IMR-90 (cell line): ENCODE measurements at regions not wholly inside any gene's neighbourhood (a gene's known extent, or its start where the extent isn't known, plus 50 kb on each side); places are given as distances from the start of the nearest gene placed in this dataset.

Source experiments
- ATAC-seq: fragments of 200-7000 bp; cut with Tn5 transposase; 2 replicates; pipeline ENCODE4 v1.9.1; 2020; ENCODE audit warnings: low read depth, mild to moderate bottlenecking, moderate library complexity
- BruUV-seq: library from RNA; stranded (reverse); fragments of 400-500 nt; replicated peaks from 2 replicates; lab custom pipeline; 2021; lab: Mats Ljungman, UMichigan
- CTCF ChIA-PET: fragments of 300-600 bp; formaldehyde crosslinking; extraction: SDS; loops from one replicate; lab custom pipeline; 2021; ENCODE audit warnings: antibody characterized with exemption; lab: Yijun Ruan, JAX
- POLR2A ChIA-PET: fragments of 300-600 bp; sonication (Branson Sonifier 250); formaldehyde crosslinking; loops from one replicate; lab custom pipeline; 2022; ENCODE audit warnings: antibody characterized with exemption; ENCODE audit not compliant: unreplicated experiment; lab: Charles Lee
- DNase-seq: peaks from one replicate; pipeline ENCODE4 v3.0.0; 2013
- H2AFZ ChIP-seq: replicated peaks from 2 replicates; pipeline ENCODE3; 2013; ENCODE audit warnings: low read length, mild to moderate bottlenecking; ENCODE audit not compliant: poor library complexity
- H2AK5ac ChIP-seq: 2 replicates; pipeline ENCODE4 v1.6.1; 2013; ENCODE audit warnings: low read depth, low read length, inconsistent platforms
- H2AK9ac ChIP-seq: replicated peaks from 2 replicates; pipeline ENCODE3; 2013; ENCODE audit warnings: mild to moderate bottlenecking, low read depth, low read length, moderate library complexity; ENCODE audit not compliant: poor library complexity
- H2BK120ac ChIP-seq: 2 replicates; pipeline ENCODE4 v1.6.1; 2013; ENCODE audit warnings: low read depth, low read length, inconsistent platforms
- H2BK15ac ChIP-seq: 3 replicates; pipeline ENCODE4 v1.6.1; 2013; ENCODE audit warnings: low read depth, low read length, inconsistent platforms
- H2BK20ac ChIP-seq: 2 replicates; pipeline ENCODE4 v1.6.1; 2013; ENCODE audit warnings: low read depth, mild to moderate bottlenecking, inconsistent platforms, low read length, moderate library complexity
- H2BK5ac ChIP-seq: 2 replicates; pipeline ENCODE4 v1.6.1; 2013; ENCODE audit warnings: mild to moderate bottlenecking, low read depth, low read length, inconsistent platforms; ENCODE audit not compliant: poor library complexity, severe bottlenecking
- H3K14ac ChIP-seq: replicated peaks from 2 replicates; pipeline ENCODE4 v1.6.1; 2013; ENCODE audit warnings: low read depth, low read length, inconsistent platforms
- H3K18ac ChIP-seq: 2 replicates; pipeline ENCODE4 v1.6.1; 2013; ENCODE audit warnings: low read depth, low read length, control low read depth
- H3K23ac ChIP-seq: 2 replicates; pipeline ENCODE4 v1.6.1; 2013; ENCODE audit warnings: low read depth, low read length, inconsistent platforms
- H3K27ac ChIP-seq: 2 replicates; pipeline ENCODE4 v1.5.1; 2013; ENCODE audit warnings: mild to moderate bottlenecking, control low read depth, low read length; ENCODE audit not compliant: insufficient read depth
- H3K27me3 ChIP-seq: 2 replicates; pipeline ENCODE4 v1.6.1; 2013; ENCODE audit warnings: low read length; ENCODE audit not compliant: control insufficient read depth, insufficient read depth
- H3K36me3 ChIP-seq: 2 replicates; pipeline ENCODE4 v1.6.1; 2013; ENCODE audit warnings: low read length, mixed read lengths; ENCODE audit not compliant: control insufficient read depth, insufficient read depth
- H3K4ac ChIP-seq: 2 replicates; pipeline ENCODE4 v1.6.1; 2013; ENCODE audit warnings: low read depth, low read length, inconsistent platforms
- H3K4me1 ChIP-seq: 2 replicates; pipeline ENCODE4 v1.6.1; 2013; ENCODE audit warnings: low read length, mixed read lengths; ENCODE audit not compliant: control insufficient read depth, insufficient read depth
- H3K4me2 ChIP-seq: 2 replicates; pipeline ENCODE4 v1.6.1; 2013; ENCODE audit warnings: low read depth, mild to moderate bottlenecking, control low read depth, low read length, moderate library complexity
- H3K4me3 ChIP-seq: 2 replicates; pipeline ENCODE4 v1.5.1; 2013; ENCODE audit warnings: low read depth, mild to moderate bottlenecking, control low read depth, low read length, moderate library complexity; ENCODE audit not compliant: insufficient read depth
- H3K56ac ChIP-seq: 2 replicates; pipeline ENCODE4 v1.6.1; 2013; ENCODE audit warnings: low read length, inconsistent platforms; ENCODE audit not compliant: insufficient read depth; ENCODE audit errors: extremely low read depth
- H3K79me1 ChIP-seq, 2 experiments: 2 replicates each; pipeline ENCODE4 v1.6.1; 2013; ENCODE audit warnings: low read length in 2 of 2, inconsistent platforms in 1 of 2, low read depth in 1 of 2
- H3K9ac ChIP-seq: 2 replicates; pipeline ENCODE4 v1.6.1; 2013; ENCODE audit warnings: low read depth, low read length, control low read depth
- H3K9me1 ChIP-seq: 2 replicates; pipeline ENCODE4 v1.6.1; 2013; ENCODE audit warnings: low read length, inconsistent platforms; ENCODE audit not compliant: insufficient read depth
- H3K9me3 ChIP-seq: 2 replicates; pipeline ENCODE4 v1.6.1; 2013; ENCODE audit warnings: low read length; ENCODE audit not compliant: control insufficient read depth, insufficient read depth
- H4K20me1 ChIP-seq: 2 replicates; pipeline ENCODE4 v1.6.1; 2013; ENCODE audit warnings: low read length, inconsistent platforms; ENCODE audit not compliant: insufficient read depth
- H4K5ac ChIP-seq: 2 replicates; pipeline ENCODE4 v1.6.1; 2013; ENCODE audit warnings: mild to moderate bottlenecking, low read depth, low read length, control low read depth
- H4K8ac ChIP-seq, 2 experiments: 2 replicates each; pipeline ENCODE4 v1.6.1; 2013; ENCODE audit warnings: low read depth in 2 of 2, low read length in 2 of 2, control low read depth in 1 of 2, inconsistent platforms in 1 of 2
- H4K91ac ChIP-seq: 2 replicates; pipeline ENCODE4 v1.6.1; 2013; ENCODE audit warnings: low read depth, low read length, inconsistent platforms; ENCODE audit not compliant: insufficient read depth
- CHD1 ChIP-seq: IDR thresholded peaks from 2 replicates; pipeline ENCODE4 v1.6.1; 2012; ENCODE audit warnings: low read depth, low read length, improper control_type of control experiment
- FOS ChIP-seq: fragments of 150-350 bp; IDR thresholded peaks from 2 replicates; pipeline ENCODE4 v1.6.1; 2016; ENCODE audit warnings: low read depth, low read length
- MAFK ChIP-seq: IDR thresholded peaks from 2 replicates; pipeline ENCODE4 v1.6.1; 2012; ENCODE audit warnings: low read depth, low read length, improper control_type of control experiment
- MAZ ChIP-seq: IDR thresholded peaks from 2 replicates; pipeline ENCODE4 v1.6.1; 2012; ENCODE audit warnings: low read depth, mild to moderate bottlenecking, low read length, improper control_type of control experiment, moderate library complexity, borderline replicate concordance
- NFE2L2 ChIP-seq: fragments of 150-350 bp; IDR thresholded peaks from 2 replicates; pipeline ENCODE4 v1.6.1; 2016; ENCODE audit warnings: low read depth, mild to moderate bottlenecking, low read length
- POLR2A ChIP-seq: IDR thresholded peaks from 2 replicates; pipeline ENCODE4 v1.6.1; 2012; ENCODE audit warnings: mild to moderate bottlenecking, low read depth, low read length
- RAD21 ChIP-seq: IDR thresholded peaks from 2 replicates; pipeline ENCODE4 v1.6.1; 2012; ENCODE audit warnings: low read length, improper control_type of control experiment
- RCOR1 ChIP-seq: IDR thresholded peaks from 2 replicates; pipeline ENCODE4 v1.6.1; 2012; ENCODE audit warnings: mild to moderate bottlenecking, low read length, improper control_type of control experiment; ENCODE audit not compliant: insufficient replicate concordance
- RFX5 ChIP-seq: IDR thresholded peaks from 2 replicates; pipeline ENCODE4 v1.8.0; 2012; ENCODE audit warnings: low read depth, mild to moderate bottlenecking, low read length, moderate library complexity
- SMC3 ChIP-seq: fragments of 150-350 bp; IDR thresholded peaks from 2 replicates; pipeline ENCODE4 v1.6.1; 2016; ENCODE audit warnings: low read depth, mild to moderate bottlenecking, antibody characterized with exemption, low read length, moderate library complexity
- whole genome bisulfite sequencing, 2 experiments: methylation state at CpG; one replicate each; pipeline versions ENCODE4 v1.1.5 to v1.1.7; 2013; ENCODE audit warnings: missing lambda C conversion rate in 2 of 2; ENCODE audit not compliant: insufficient read length in 1 of 2; ENCODE audit errors: extremely low coverage in 2 of 2; 5-methylcytosine and 5-hydroxymethylcytosine counted together
- dilution Hi-C: fragments of 300-500 bp; cut with HindIII; formaldehyde crosslinking; loops from one replicate; pipeline ENCODE4 v1.14.3; 2018; ENCODE audit warnings: low sequenced_read_pairs; ENCODE audit not compliant: unreplicated experiment
- in situ Hi-C: fragments of 300-500 bp; cut with MboI; formaldehyde crosslinking; loops from 3 replicates; pipeline ENCODE4 v1.14.3; 2019; ENCODE audit warnings: low sequenced_read_pairs, inconsistent platforms, mixed read lengths
- intact Hi-C: fragments of 100-400 bp; cut with micrococcal nuclease; formaldehyde crosslinking; loops from 2 replicates; pipeline ENCODE4 v1.10.0; 2022
- TF ChIP-seq, protein P1 (sequence below): fragments of 150-350 bp; IDR thresholded peaks from 2 replicates; pipeline ENCODE4 v1.6.1; 2017; ENCODE audit warnings: mild to moderate bottlenecking, antibody characterized with exemption, low read length, low read depth
- TF ChIP-seq, protein P2 (sequence below): conservative IDR thresholded peaks from 2 replicates; pipeline ENCODE4 v1.5.1; 2012; ENCODE audit warnings: mild to moderate bottlenecking, low read depth, low read length, improper control_type of control experiment

DNA sequence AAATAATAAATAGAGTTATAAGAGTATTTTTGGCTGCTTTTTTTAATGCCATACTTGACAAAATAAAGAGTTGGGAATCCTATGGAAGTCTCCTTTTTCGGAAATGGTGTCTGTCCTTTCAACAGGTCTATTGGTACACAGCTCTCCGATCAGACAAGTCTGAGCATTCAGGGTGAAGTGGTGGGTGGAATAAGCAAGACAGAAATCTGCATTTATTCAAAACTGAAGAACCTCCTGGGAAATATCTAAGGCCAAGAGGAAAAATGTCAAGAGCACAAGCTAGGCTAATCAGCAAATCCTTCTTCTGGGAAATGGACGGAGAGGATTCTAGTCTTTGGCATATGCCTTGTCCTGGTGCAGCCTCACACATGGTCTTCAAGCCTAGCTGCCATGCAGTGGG lies 309.0 kb downstream of the CENPC start:
- Histone ChIP-seq H3K4me3 (no peak overlapping the region), H3K23ac (no peak overlapping the region), H4K20me1 (no peaks in the 10 kb centered on the region), H3K27me3 (no peaks in the 10 kb centered on the region), H3K9ac (no peak overlapping the region), H2BK120ac (no peak overlapping the region), H2BK20ac (no peak overlapping the region), H2AFZ (no peak overlapping the region), H3K56ac (no peak overlapping the region), H4K8ac (no peak overlapping the region), H4K5ac (no peak overlapping the region), H3K4me2 (no peak overlapping the region), H3K14ac (no peak overlapping the region), H2AK9ac (no peak overlapping the region), H3K4ac (no peak overlapping the region), H3K18ac (no peak overlapping the region), H4K91ac (no peak overlapping the region), H3K36me3 (no peaks in the 10 kb centered on the region), H2BK15ac (no peak overlapping the region), H3K79me1 (no peaks in the 10 kb centered on the region), H2AK5ac (no peak overlapping the region), H2BK5ac (no peak overlapping the region), H3K9me3 (0 out of 2 replicates have a peak, but pooled peaks cover 2% of the 10 kb centered on the region), H3K9me1 (no peaks in the 10 kb centered on the region), H3K27ac (no peak overlapping the region), H3K4me1 (no peaks in the 10 kb centered on the region)
- CTCF ChIA-PET = no interaction called here
- intact Hi-C loops = no loop called here
- no CpG with 5 or more reads among the region's 3 CpGs for WGBS, 2 experiments
- no peak for ATAC-seq
- no peak for TF ChIP-seq MAFK
- TF ChIP-seq CHD1 = no peak
- TF ChIP-seq, protein P1, sequence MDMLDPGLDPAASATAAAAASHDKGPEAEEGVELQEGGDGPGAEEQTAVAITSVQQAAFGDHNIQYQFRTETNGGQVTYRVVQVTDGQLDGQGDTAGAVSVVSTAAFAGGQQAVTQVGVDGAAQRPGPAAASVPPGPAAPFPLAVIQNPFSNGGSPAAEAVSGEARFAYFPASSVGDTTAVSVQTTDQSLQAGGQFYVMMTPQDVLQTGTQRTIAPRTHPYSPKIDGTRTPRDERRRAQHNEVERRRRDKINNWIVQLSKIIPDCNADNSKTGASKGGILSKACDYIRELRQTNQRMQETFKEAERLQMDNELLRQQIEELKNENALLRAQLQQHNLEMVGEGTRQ = no peak
- no peak for TF ChIP-seq RAD21
- TF ChIP-seq SMC3 = no peak
- TF ChIP-seq RFX5 = no peak
- TF ChIP-seq MAZ = no peak
- TF ChIP-seq, protein P2, sequence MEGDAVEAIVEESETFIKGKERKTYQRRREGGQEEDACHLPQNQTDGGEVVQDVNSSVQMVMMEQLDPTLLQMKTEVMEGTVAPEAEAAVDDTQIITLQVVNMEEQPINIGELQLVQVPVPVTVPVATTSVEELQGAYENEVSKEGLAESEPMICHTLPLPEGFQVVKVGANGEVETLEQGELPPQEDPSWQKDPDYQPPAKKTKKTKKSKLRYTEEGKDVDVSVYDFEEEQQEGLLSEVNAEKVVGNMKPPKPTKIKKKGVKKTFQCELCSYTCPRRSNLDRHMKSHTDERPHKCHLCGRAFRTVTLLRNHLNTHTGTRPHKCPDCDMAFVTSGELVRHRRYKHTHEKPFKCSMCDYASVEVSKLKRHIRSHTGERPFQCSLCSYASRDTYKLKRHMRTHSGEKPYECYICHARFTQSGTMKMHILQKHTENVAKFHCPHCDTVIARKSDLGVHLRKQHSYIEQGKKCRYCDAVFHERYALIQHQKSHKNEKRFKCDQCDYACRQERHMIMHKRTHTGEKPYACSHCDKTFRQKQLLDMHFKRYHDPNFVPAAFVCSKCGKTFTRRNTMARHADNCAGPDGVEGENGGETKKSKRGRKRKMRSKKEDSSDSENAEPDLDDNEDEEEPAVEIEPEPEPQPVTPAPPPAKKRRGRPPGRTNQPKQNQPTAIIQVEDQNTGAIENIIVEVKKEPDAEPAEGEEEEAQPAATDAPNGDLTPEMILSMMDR = no peak
- no peak for TF ChIP-seq FOS
- TF ChIP-seq NFE2L2 = no peak
- no peak for TF ChIP-seq RCOR1
- no peak for TF ChIP-seq POLR2A
- dilution Hi-C loops = no loop called here
- POLR2A ChIA-PET = no interaction called here
- in situ Hi-C loops = no loop called here
- no TSS peak for BruUV-seq
- DNase-seq = no peak
